ENCODE measurements at regions not wholly inside any gene's neighbourhood (a gene's known extent, or its start where the extent isn't known, plus 50 kb on each side); places are given as distances from the start of the nearest gene placed in this dataset.

DNA sequence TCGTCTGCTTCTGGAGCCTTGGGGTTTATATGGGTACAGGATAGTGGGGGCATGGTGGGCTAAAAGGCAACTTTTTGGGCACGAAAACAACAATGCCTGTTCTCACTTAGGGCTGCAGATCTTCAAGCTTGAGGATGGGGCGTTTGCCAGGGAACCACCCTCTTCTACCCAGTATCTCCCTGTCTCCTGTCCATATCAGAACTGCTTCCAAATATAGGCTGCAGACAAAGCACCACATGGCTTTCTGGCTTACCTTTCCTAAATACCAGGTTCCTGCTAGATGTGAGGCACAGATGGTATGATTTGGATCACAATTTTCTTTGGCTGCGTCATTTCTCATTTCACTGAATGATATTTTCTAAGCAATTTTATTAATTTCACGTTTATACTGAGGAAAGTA lies 70.4 kb downstream of the CMAS start:
- TF ChIP-seq, protein P1, sequence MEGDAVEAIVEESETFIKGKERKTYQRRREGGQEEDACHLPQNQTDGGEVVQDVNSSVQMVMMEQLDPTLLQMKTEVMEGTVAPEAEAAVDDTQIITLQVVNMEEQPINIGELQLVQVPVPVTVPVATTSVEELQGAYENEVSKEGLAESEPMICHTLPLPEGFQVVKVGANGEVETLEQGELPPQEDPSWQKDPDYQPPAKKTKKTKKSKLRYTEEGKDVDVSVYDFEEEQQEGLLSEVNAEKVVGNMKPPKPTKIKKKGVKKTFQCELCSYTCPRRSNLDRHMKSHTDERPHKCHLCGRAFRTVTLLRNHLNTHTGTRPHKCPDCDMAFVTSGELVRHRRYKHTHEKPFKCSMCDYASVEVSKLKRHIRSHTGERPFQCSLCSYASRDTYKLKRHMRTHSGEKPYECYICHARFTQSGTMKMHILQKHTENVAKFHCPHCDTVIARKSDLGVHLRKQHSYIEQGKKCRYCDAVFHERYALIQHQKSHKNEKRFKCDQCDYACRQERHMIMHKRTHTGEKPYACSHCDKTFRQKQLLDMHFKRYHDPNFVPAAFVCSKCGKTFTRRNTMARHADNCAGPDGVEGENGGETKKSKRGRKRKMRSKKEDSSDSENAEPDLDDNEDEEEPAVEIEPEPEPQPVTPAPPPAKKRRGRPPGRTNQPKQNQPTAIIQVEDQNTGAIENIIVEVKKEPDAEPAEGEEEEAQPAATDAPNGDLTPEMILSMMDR (IDR thresholded peaks at IDR 0.05) = no peak
- no peak for TF ChIP-seq POLR2A (IDR thresholded peaks at IDR 0.05)
